ENCODE measurements at regions not wholly inside any gene's neighbourhood (a gene's known extent, or its start where the extent isn't known, plus 50 kb on each side); places are given as distances from the start of the nearest gene placed in this dataset.

DNA sequence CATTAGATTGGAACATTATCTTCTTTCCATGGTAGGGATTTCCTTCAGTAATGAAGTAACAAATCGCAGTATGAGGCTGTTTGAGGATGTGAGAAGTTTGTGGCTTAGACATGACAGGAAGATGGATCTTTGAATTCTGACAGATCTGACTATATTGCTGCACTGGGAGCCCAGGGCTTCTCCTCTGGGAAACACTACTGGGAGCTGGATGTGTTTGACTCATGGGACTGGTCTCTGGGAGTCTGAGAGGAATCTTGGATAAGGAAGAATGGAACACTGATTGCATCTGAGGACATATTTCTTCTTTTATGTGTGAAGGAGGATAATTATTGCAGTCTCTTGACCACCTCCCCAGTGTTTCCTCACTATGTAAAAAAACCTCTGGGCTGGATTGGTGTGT is 77.2 kb upstream of the ST6GAL2 start:
- Mint-ChIP-seq H3K27ac (no peak overlapping the region), H3K4me3 (no peak overlapping the region), H3K27me3 (ENCODE audit: low read depth) (peaks cover 12% of the 10 kb centered on the region), H3K36me3 (ENCODE audit: low read depth) (no peaks in the 10 kb centered on the region), H3K4me1 (no peaks in the 10 kb centered on the region), H3K9me3 (no peaks in the 10 kb centered on the region)
- TF ChIP-seq, protein P1, sequence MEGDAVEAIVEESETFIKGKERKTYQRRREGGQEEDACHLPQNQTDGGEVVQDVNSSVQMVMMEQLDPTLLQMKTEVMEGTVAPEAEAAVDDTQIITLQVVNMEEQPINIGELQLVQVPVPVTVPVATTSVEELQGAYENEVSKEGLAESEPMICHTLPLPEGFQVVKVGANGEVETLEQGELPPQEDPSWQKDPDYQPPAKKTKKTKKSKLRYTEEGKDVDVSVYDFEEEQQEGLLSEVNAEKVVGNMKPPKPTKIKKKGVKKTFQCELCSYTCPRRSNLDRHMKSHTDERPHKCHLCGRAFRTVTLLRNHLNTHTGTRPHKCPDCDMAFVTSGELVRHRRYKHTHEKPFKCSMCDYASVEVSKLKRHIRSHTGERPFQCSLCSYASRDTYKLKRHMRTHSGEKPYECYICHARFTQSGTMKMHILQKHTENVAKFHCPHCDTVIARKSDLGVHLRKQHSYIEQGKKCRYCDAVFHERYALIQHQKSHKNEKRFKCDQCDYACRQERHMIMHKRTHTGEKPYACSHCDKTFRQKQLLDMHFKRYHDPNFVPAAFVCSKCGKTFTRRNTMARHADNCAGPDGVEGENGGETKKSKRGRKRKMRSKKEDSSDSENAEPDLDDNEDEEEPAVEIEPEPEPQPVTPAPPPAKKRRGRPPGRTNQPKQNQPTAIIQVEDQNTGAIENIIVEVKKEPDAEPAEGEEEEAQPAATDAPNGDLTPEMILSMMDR (IDR thresholded peaks at IDR 0.05; ENCODE audit: unreplicated experiment in 3 of 3) = no peak

DNA sequence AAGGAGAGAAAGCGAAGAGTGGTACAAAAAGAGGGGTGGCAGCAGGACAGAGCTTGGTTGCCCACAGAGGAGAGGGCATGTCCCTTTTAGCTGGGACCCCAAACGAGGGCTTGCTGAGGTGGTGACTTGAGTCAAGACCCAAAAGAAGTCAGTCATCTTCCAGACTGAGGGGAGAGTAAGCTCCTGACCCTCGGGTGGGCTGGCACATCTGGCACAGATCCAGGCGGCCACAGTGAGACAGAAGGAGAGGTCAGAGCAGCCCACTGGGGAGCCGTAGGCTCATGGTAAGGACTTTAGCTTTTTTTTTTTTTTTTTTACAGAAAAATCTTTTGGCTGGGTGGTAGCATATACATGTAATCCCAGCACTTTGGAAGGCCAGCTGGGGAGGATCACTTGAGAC is 77.9 kb upstream of the ST6GAL2 start:
- no peaks in the 10 kb centered on the region for H3K36me3 Mint-ChIP-seq (ENCODE audit: low read depth)
- no peak overlapping the region for H3K4me3 Mint-ChIP-seq
- H3K9me3 Mint-ChIP-seq = no peaks in the 10 kb centered on the region
- H3K4me1 Mint-ChIP-seq = no peaks in the 10 kb centered on the region
- H3K27me3 Mint-ChIP-seq (ENCODE audit: low read depth) = peaks cover 12% of the 10 kb centered on the region
- TF ChIP-seq, protein P1 (IDR thresholded peaks at IDR 0.05; ENCODE audit: unreplicated experiment in 3 of 3) = no peak
- no peak overlapping the region for H3K27ac Mint-ChIP-seq

DNA sequence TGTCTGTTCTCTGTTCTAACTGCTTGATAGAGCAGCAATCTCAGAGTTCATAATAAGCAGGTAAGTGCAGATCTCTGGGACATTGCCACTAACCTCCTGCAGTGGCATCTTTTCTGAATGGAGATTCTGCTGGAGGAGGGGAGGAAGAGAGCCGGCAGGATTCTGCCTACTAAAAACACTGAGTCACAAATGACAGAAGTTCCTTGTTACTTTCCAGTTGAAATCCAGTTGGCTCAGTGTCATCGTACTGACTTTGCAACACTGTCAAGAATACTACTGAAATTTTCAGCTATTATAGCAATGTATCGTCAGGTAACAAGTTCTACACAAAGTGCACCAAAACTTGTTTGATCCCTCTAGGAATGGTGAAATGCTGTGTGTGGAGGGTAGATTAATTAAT is 79.6 kb upstream of the ST6GAL2 start:
- H3K27me3 Mint-ChIP-seq (ENCODE audit: low read depth) = peaks cover 12% of the 10 kb centered on the region
- H3K4me3 Mint-ChIP-seq = no peak overlapping the region
- no peaks in the 10 kb centered on the region for H3K36me3 Mint-ChIP-seq (ENCODE audit: low read depth)
- TF ChIP-seq, protein P1 (IDR thresholded peaks at IDR 0.05; ENCODE audit: unreplicated experiment in 3 of 3) = no peak
- no peak overlapping the region for H3K27ac Mint-ChIP-seq
- no peaks in the 10 kb centered on the region for H3K4me1 Mint-ChIP-seq
- H3K9me3 Mint-ChIP-seq = no peaks in the 10 kb centered on the region

DNA sequence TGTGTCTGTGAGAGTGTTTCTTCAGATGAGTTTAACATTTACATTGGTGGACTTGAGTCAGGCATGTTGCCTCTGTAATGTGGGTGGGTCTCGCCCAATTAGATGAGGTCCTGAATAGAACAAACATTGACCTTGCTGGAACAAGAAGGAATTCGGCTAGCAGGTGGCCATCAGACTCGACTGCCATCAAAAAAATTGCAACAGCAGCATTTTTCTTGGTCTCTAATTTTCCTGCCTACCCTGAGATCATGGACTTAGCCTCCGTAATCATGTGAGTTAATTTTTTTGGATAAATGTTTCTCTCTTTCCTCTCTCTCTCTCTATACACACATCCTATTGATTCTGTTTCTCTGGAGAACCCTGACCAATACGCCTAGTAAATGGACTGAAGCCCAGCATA is 83.8 kb upstream of the ST6GAL2 start:
- TF ChIP-seq, protein P1 (IDR thresholded peaks at IDR 0.05; ENCODE audit: unreplicated experiment in 3 of 3) = no peak
- no peak overlapping the region for H3K27ac Mint-ChIP-seq
- H3K4me3 Mint-ChIP-seq = no peak overlapping the region
- no peaks in the 10 kb centered on the region for H3K9me3 Mint-ChIP-seq
- H3K27me3 Mint-ChIP-seq (ENCODE audit: low read depth) = peaks cover 8% of the 10 kb centered on the region
- H3K4me1 Mint-ChIP-seq = peaks cover under 1% of the 10 kb centered on the region
- no peaks in the 10 kb centered on the region for H3K36me3 Mint-ChIP-seq (ENCODE audit: low read depth)

DNA sequence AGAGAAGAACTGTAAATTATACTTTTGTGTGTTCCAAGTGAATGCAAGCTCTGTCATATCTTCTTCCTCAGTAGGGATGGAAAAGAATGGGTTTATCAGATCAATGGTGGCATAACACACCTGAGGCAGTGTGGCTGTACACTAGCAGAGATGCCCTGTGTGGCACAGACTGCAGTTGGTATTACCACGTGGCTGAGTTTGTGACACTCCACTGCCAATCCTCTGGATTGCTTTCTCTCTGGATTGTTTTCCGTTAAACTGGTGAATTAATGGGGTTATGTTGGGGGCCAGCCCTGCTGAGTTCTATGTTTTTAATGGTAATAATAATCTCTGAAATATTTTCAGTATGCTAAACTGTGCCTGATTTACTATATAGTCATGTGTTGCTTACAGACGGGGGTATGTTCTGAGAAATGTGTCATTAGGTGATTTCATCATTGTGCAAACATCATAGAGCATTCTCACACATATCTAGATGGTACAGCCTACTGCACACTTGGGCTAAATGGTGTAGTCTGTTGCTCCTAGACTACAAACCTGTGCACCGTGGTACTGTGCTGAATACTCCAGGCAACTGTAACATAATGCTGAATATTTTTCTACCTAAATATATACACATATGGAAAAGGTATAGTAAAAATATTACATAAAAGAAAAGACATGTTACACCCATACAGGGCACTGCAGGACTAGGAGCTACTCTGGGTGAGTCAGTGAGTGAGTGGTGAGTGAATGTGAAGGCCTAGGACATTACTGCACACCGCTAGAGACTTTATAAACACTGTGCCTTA is 84.7 kb upstream of the ST6GAL2 start:
- TF ChIP-seq, protein P1 (IDR thresholded peaks at IDR 0.05; ENCODE audit: unreplicated experiment in 3 of 3) = no peak
- H3K27me3 Mint-ChIP-seq (ENCODE audit: low read depth) = peaks cover 4% of the 10 kb centered on the region
- no peak overlapping the region for H3K27ac Mint-ChIP-seq
- H3K4me1 Mint-ChIP-seq = peaks cover 5% of the 10 kb centered on the region
- no peaks in the 10 kb centered on the region for H3K9me3 Mint-ChIP-seq
- no peaks in the 10 kb centered on the region for H3K36me3 Mint-ChIP-seq (ENCODE audit: low read depth)
- H3K4me3 Mint-ChIP-seq = no peak overlapping the region

DNA sequence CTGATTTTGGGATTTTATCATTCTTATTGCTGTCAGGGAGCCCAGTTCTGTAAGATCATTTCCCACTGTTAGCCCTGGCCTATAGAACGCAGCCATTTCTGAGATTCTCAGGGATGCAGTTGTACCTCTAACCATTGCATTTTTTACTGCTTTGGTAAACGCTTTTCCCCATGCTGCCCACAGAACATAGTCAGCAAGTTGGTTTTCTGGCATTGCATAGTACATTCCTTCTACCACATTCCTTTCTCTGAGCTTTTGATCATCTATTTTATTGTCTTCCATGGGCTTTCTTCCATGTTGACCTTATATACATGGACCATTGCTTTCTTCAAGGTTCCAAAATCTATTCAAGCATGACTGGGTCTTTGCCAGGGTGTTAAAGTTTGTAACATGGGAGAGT is 86.8 kb upstream of the ST6GAL2 start:
- TF ChIP-seq, protein P1 (IDR thresholded peaks at IDR 0.05; ENCODE audit: unreplicated experiment in 3 of 3) = no peak
- Mint-ChIP-seq H3K4me1 (peaks cover 19% of the 10 kb centered on the region), H3K4me3 (no peak overlapping the region), H3K36me3 (ENCODE audit: low read depth) (no peaks in the 10 kb centered on the region), H3K9me3 (no peaks in the 10 kb centered on the region), H3K27me3 (ENCODE audit: low read depth) (no peaks in the 10 kb centered on the region), H3K27ac (no peak overlapping the region)

All from nephron (organoid).